GM21825 (cell line): ENCODE measurements at regions not wholly inside any gene's neighbourhood (a gene's known extent, or its start where the extent isn't known, plus 50 kb on each side); places are given as distances from the start of the nearest gene placed in this dataset.
"Not testable (repeated sequence)": the region's sequence is repeated elsewhere in the genome, so short reads cannot be mapped to it uniquely, and the experiment has no call there.

Experiments used
- ATAC-seq: cut with Tn5 transposase; IDR thresholded peaks from one replicate; pipeline ENCODE4 v1.9.1; 2021; ENCODE audit warnings: mild to moderate bottlenecking, moderate library complexity; ENCODE audit not compliant: unreplicated experiment

GRCh38 chr12:70069221-70070105 lies 173.8 kb upstream of the CNOT2 start:
- no peak for ATAC-seq

- no peak for ATAC-seq
Observed at GRCh38 chr12:70070494-70071007, 172.7 kb upstream of the CNOT2 start.

DNA sequence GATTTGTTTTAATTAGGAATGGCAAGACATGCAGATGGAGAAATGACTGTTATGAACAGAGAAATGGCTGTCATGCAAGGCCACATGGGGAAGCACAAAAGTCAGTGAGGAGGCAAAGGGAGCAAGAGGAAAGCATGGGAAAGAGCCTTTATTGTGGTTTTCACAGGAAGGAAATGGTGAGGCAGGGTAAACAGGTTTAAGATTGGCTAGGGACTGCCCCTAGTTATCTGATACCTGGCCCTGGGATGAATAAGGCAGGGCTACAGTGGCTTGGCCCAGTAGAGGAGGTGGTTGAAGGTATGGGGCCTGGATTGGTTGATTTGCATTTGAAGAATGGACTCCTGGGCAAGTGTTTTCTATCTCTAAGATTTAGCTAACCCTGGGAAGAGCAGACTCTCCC lies 168.7 kb upstream of the CNOT2 start:
- ATAC-seq, result no peak

GRCh38 chr12:70077441-70077840 lies 165.8 kb upstream of the CNOT2 start:
- no peak for ATAC-seq

DNA sequence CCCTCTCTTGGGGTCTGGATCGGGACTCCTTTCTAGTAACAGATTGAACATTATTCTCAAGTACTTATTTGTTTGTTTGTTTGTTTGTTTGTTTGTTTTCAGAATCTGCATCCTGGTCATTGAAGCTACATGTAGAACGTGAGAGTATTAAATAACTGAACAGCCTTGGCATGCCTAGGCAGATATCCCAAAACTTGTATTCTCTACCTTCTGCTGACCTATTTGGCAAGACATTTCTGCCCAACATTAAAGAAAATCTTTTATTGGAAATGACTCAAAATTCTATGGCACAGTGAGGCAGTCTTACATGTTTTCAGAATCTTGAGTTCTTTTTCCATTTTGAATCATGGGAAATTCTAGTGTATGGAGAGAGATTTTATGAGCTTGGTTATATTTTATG lies 165.1 kb upstream of the CNOT2 start:
- ATAC-seq, result no peak

- ATAC-seq, result no peak
Observed at GRCh38 chr12:70080566-70080965, 162.7 kb upstream of the CNOT2 start.

GRCh38 chr12:70082997-70083676 lies 160.1 kb upstream of the CNOT2 start:
- ATAC-seq, result no peak

DNA sequence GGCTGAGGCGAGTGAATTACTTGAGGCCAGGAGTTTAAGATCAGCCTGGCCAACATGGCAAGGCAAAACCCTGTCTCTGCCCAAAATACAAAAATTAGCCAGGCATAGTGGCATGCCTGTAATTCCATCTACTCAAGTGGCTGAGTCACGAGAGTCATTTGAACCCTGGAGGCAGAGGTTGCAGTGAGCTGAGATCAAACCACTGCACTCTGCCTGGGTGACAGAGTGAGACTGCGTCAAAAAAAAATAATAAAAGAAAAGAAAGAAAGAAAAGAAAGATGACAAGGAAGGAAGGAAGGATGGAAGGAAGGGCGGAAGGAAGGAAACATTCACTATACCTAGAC lies 159.6 kb upstream of the CNOT2 start:
- no peak for ATAC-seq

DNA sequence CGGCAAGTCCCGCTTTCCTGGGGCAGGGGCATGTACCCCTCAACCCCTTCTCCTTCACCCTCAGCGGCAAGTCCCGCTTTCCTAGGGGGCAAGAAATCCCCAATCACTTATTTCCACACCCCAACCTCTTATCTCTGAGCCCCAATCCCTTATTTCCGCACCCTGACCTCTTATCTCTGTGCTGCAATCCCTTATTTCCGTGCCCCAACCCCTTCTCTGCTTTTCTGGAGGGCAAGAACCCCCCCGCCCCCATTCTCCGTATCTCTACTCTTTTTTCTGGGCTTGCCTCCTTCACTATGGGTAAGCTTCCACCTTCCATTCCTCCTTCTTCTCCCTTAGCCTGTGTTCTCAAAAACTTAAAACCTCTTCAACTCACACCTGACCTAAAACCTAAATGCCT lies 156.9 kb upstream of the CNOT2 start:
- not testable (repeated sequence) for ATAC-seq

DNA sequence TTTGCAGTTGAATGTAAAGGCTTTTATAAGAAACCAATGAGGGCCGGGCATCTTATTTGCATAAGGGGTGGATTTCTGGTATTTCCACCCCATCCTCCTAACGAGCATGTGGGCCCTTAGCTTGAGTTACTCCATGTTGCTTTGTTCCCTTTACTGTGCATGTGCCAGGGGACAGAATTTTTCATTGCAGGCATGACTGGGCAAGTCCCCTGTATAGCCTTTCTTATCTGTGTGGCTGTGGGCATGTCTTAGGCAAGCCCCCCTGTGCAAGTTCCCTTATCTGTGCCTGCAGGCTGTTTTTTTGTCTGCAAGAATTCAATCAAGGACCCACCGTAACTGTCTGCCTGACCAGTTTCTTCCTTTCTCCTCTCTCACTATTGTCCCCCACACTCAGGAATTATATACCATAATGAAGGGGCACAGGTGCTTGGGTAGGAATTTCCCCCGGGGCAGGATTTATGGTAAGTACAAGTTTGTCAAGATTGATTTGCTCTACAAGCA lies 152.2 kb upstream of the CNOT2 start:
- no peak for ATAC-seq

- ATAC-seq, result no peak
Observed at GRCh38 chr12:70094467-70094866, 148.8 kb upstream of the CNOT2 start.

DNA sequence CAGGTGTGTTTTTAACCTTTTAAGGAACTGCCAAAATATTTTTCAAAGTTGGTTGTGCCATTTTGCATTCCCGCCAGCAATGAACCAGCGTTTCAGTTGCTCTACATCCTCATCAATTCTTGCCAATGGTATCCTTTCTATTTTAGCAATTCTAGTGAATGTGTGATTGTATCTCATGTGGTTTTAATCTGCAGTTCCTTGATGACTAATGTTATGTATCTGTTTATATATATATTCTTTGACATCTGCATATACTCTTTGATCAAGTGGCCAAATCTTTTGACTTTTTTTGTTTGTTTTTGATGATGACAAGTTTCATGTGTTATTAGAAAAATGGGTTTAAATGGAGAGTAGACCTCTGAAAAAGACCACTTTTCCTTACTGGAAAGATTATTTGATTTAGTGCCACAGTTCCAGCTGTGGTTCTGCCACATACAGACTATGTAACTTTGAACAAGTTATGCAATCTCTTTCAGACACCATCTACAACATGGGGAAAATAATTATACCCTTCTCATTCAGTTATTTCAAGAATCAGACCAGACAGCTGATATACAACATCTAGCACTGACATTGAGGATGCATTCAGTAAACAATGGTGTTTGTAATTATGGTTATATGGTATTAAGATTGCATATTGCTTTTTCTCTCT lies 146.3 kb upstream of the CNOT2 start:
- ATAC-seq, result no peak

DNA sequence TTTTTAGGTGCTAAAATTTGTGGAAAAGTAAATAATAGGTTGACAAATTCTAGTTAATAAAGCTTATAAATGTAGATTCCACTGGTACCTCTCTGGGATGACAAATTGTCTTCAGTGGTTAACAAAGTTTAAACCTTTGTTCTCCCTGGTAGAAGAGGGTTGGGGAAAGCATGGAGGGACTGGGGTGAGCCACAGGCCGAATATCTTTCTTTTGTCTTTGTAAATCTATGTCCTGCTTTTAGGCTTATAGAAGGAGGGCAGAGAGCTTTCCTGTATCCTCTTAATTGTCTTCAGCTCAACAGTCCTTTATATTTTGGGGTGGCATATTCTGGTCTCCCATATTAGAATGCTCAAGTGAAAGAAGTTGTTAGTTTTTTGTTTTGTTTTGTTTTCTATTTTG lies 142.2 kb upstream of the CNOT2 start:
- ATAC-seq, result no peak

GRCh38 chr12:70106347-70106746 lies 136.9 kb upstream of the CNOT2 start:
- no peak for ATAC-seq

- no peak for ATAC-seq
Observed at GRCh38 chr12:70110085-70110484, 133.1 kb upstream of the CNOT2 start.

- no peak for ATAC-seq
Observed at GRCh38 chr12:70117670-70118069, 125.6 kb upstream of the CNOT2 start.

GRCh38 chr12:70120970-70121369 lies 122.3 kb upstream of the CNOT2 start:
- no peak for ATAC-seq

- ATAC-seq, result no peak
Observed at GRCh38 chr12:70121562-70121961, 121.7 kb upstream of the CNOT2 start.

DNA sequence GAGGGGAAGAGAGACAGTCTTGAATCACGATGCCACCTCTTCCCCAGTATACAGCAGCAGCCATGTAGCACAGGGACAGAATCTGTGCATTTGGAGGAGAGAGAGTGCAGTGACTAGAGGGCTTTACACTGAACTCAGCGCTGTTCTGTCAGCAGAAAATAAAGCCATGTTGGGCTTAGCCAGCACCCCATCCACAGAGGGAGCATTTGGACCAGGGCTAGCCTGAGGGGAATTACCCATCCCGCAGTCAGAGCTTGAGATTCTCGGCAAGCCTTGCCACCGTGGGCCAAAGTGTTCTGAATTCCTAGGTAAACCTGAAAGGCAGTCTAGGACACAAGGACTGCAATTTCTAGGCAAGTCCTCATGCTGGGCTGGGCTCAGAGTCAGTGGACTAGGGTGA lies 120.4 kb upstream of the CNOT2 start:
- no peak for ATAC-seq

- ATAC-seq, result no peak
Observed at GRCh38 chr12:70149013-70149412, 94.2 kb upstream of the CNOT2 start.

DNA sequence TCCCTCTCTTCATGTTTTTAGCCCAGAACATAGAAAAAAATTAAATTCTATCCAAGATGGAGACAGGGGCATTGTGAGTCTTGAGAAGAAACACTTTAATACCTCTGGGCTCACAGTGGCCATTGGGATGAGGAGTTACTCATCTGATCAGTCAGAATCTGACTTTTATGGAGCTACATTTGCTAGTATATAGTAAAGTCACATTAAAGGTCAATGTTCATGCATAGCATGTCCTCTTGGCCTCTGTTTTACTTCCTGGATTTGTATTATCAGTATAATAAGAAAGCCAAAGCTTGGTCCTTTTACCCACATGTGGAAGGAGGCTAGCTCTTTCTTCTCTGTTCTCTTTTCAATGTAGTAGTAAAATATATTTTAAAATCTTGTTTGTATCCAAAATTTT lies 93.6 kb upstream of the CNOT2 start:
- no peak for ATAC-seq

- no peak for ATAC-seq
Observed at GRCh38 chr12:70150230-70150629, 93.0 kb upstream of the CNOT2 start.
